ENCODE measurements at regions not wholly inside any gene's neighbourhood (a gene's known extent, or its start where the extent isn't known, plus 50 kb on each side); places are given as distances from the start of the nearest gene placed in this dataset.

DNA sequence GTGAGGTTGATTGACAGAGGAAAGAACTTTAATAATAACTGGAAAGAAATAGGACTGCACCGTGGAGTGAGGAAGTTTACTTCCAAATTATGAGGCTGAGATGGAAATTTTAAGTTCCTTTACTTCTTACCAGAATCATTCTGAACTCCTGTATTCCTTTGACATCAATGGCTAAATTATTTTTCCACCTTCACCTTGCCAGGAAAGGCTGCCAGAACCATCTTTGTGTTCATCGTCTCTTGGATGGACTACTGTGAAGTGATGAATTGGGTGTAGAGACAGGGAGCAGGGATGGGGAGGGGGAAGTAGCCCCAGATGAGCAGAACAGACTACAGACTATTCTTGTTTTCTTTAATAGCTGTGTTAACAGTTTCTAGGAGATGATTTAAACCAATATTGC is 102.1 kb upstream of the CEP162 start:
- ChIA-PET POLR2A (no interaction called here), CTCF (no interaction called here)
- no peak overlapping the region for H2AFZ ChIP-seq (ENCODE audit: low read depth, low read length)
- H3K36me3 ChIP-seq (ENCODE audit: control insufficient read depth in 2 of 2, extremely low read depth in 1 of 2, insufficient read depth in 2 of 2, low read length in 2 of 2), result no peaks in the 10 kb centered on the region
- H3K79me2 ChIP-seq (ENCODE audit: control insufficient read depth, insufficient read depth, low read length), result no peaks in the 10 kb centered on the region
- no peak overlapping the region for H3K4me2 ChIP-seq (ENCODE audit: insufficient read depth, low read length)
- dilution Hi-C loops (cut with MboI; ENCODE audit: extremely low pct_ligation_motif_present, low sequenced_read_pairs) (no loop called here), intact Hi-C loops (cut with micrococcal nuclease) (no loop called here)
- H3K9ac ChIP-seq (replicated peaks; ENCODE audit: extremely low read depth, insufficient read depth, low read length), result no peak overlapping the region
- H3K4me1 ChIP-seq (ENCODE audit: control insufficient read depth, extremely low read depth, insufficient read depth, low read length), result no peaks in the 10 kb centered on the region
- TF ChIP-seq JUN (IDR thresholded peaks at IDR 0.05; ENCODE audit: borderline replicate concordance, insufficient read depth, insufficient read length, low read depth) (no peak), MYC (IDR thresholded peaks at IDR 0.05; ENCODE audit: low read depth, low read length) (no peak), GATA2 (IDR thresholded peaks at IDR 0.05; ENCODE audit: insufficient read depth, insufficient read length, low read depth, low read length) (no peak), POLR2AphosphoS5 (IDR thresholded peaks at IDR 0.05; ENCODE audit: insufficient read depth, low read depth, low read length) (no peak), EZH2 (IDR thresholded peaks at IDR 0.05; ENCODE audit: borderline replicate concordance, low read depth, low read length, severe bottlenecking) (no peak), FOS (IDR thresholded peaks at IDR 0.05; ENCODE audit: borderline replicate concordance, insufficient read depth, low read length) (no peak), POLR2A (IDR thresholded peaks at IDR 0.05; ENCODE audit: low read depth, low read length) (no peak)
- TF ChIP-seq, protein P1, sequence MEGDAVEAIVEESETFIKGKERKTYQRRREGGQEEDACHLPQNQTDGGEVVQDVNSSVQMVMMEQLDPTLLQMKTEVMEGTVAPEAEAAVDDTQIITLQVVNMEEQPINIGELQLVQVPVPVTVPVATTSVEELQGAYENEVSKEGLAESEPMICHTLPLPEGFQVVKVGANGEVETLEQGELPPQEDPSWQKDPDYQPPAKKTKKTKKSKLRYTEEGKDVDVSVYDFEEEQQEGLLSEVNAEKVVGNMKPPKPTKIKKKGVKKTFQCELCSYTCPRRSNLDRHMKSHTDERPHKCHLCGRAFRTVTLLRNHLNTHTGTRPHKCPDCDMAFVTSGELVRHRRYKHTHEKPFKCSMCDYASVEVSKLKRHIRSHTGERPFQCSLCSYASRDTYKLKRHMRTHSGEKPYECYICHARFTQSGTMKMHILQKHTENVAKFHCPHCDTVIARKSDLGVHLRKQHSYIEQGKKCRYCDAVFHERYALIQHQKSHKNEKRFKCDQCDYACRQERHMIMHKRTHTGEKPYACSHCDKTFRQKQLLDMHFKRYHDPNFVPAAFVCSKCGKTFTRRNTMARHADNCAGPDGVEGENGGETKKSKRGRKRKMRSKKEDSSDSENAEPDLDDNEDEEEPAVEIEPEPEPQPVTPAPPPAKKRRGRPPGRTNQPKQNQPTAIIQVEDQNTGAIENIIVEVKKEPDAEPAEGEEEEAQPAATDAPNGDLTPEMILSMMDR (IDR thresholded peaks at IDR 0.05; ENCODE audit: extremely low read depth in 1 of 2, insufficient read depth in 1 of 2, low read depth in 1 of 2, low read length in 2 of 2), result no peak
- TF ChIP-seq, protein P2, sequence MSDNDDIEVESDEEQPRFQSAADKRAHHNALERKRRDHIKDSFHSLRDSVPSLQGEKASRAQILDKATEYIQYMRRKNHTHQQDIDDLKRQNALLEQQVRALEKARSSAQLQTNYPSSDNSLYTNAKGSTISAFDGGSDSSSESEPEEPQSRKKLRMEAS (IDR thresholded peaks at IDR 0.05; ENCODE audit: insufficient read depth, insufficient read length), result no peak
- DNase-seq (ENCODE audit: low read depth, low spot score) (no peak), FAIRE-seq (no peak)
- H4K20me1 ChIP-seq (replicated peaks; ENCODE audit: control insufficient read depth, extremely low read depth, insufficient read depth, low read length), result no peaks in the 10 kb centered on the region
- H3K27me3 ChIP-seq (ENCODE audit: control insufficient read depth in 2 of 2, insufficient read depth in 2 of 2, low read length in 2 of 2), result peaks cover 0 to 4% of the 10 kb centered on the region in 2 experiments
- no peak overlapping the region for H3K4me3 ChIP-seq (replicated peaks in 1 of 3; ENCODE audit: insufficient read depth in 1 of 3, low read depth in 1 of 3, low read length in 3 of 3)
- no peaks in the 10 kb centered on the region for H3K9me3 ChIP-seq (replicated peaks; ENCODE audit: control insufficient read depth, insufficient read depth, low read length)
- H3K9me1 ChIP-seq (replicated peaks; ENCODE audit: control insufficient read depth, extremely low read depth, insufficient read depth, low read length), result no peaks in the 10 kb centered on the region
- no peak overlapping the region for H3K27ac ChIP-seq (ENCODE audit: insufficient read depth, low read depth, low read length)
- BruUV-seq (replicated peaks), result no TSS peak
